HG02973 (cell line): ENCODE measurements at regions not wholly inside any gene's neighbourhood (a gene's known extent, or its start where the extent isn't known, plus 50 kb on each side); places are given as distances from the start of the nearest gene placed in this dataset.

Source experiments
- ATAC-seq: cut with Tn5 transposase; IDR thresholded peaks from one replicate; pipeline ENCODE4 v1.9.1; 2021; ENCODE audit warnings: moderate library complexity; ENCODE audit not compliant: unreplicated experiment

DNA sequence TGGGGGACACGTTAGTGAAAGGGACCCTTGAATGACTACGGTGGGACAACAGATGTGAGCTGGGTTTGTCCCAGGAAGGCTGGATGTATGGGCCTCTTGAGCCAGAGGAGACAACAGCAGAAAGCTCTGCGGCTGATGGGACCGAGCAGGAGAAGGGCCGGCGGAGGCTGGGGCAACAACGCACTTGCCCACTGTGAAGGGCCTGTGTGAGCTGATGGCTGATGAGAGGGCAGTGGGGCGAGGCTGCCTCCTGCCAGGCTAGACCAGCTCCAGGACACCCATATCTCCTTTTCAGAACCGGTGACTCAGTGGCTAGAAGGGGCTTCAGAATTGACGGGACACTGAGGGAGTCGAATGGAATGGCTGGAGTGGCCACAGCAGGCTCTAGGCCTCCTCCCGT, 250.1 kb downstream of the SEC14L1 start:
- ATAC-seq = no peak

DNA sequence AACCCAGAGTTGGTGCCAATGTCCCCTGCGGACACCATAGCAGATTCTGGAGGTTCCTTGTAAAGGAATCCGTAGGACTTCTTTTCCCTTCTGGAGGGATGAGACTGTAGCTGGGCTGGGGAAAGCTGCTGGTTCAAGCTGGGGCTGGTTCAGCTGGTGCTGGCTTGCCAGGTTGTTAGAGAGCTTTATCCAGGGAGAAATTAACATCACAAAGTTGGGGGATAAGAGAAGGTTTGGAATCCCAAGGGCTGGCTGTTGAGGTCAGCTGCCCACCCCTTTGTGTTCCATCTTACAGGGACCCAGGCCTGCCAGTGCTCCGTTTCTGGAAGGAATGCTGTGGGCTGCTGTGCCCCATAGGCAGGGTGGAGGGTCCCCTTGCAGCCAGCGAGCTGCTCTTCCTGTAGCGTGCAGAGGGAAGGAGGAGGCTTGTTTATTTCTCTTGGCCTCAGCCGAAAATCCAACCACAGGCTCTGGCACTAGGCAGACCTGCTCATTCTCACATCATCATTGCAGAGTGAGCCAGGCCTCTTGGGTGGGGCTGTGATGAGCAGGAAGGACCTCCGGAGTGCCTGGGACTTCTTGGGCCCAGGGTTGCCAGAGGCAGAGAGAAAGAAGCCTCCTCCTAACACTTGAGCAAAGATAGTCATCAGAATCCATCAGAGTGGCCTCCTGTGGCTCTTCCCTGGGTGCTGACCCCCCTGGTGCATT, 251.1 kb downstream of the SEC14L1 start:
- no peak for ATAC-seq

DNA sequence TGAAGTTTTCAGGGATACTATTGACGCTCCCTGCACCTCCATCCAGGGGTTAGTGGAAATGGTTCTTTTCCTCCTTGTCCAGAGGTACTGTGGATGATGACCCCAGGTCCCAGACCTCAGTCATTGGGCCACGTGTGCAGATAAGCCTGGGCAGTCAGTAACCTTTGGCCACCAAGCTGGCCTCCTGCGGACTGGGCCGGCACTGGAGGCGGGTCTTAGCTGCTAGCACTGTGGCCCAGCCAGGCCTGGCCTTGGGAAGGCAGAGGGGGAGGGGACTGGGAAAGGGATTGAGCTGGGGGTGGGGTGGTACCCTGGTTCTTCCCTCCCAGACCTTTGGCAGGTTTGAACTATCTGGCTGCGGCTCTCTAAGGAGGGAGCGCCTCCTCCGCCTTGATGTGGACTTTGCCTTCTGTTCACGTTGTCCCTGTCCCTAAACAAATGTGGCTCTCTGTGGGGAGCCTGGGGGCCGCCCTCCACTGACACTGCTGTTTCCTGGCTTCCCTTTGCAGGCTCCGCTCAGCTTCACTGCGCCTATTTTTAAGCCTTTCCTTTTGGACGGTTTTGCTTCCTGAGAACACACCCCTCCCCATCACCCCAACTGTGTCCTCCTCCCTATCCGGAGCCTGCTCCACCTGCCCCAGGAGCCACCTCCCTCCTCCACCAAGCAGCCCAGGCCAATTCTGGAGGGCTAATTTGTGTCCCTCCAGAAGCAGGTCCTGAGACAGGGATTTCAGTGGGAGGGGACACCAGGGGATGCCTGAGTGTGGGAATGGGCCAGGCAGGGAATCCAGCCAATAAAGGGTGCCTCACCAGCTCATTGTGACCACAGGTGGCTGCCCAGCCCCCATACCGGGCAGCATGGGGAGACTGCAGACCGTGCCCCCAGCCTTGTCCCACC, 251.9 kb downstream of the SEC14L1 start:
- no peak for ATAC-seq

DNA sequence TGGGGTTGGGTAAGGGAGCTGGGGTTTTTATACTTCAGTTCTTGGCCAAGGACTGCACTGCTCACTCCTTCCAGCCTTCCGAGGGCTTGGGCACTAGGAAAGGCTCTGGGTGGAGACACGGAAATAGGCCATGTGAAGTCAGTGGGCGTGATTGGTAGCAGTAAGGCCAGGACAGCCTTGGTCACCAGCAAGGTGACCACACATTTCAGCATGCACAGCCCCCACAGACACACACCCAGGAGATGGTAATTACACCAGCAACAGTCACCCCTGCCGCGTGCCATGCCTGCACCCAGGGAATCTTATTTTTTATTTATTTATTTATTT, 252.5 kb downstream of the SEC14L1 start:
- no peak for ATAC-seq

DNA sequence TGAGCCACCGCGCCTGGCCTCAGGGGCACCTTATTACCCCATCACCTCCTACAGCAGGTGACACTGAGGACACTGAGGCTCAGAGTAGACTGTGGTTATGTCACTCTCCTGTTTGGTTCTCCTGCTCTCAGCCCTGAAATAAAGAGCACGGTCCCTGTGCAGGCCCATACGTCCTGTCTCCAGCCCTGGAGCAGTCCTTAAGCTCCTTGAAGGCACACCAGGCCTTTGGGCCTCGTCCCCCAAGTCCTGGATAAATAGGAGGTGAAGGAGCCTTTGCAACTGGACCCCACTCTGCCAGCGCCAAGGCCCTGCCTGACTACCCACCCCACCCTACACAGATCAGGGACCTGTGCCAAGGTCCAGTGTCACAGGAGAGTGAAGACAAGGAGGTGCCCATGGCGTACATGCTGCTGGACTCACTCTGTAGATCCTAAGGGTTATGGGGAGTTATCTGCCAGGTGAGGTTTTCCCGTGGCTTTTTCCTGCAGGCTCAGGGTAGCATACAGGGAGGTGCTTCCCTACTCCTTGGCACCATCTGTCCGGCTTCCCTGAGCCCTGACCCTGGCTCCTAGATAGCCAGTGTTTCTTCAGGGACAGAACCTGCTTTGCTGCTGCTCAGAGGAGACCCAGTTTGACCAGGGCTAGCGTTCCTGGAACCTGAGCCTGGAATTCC, 253.2 kb downstream of the SEC14L1 start:
- no peak for ATAC-seq

DNA sequence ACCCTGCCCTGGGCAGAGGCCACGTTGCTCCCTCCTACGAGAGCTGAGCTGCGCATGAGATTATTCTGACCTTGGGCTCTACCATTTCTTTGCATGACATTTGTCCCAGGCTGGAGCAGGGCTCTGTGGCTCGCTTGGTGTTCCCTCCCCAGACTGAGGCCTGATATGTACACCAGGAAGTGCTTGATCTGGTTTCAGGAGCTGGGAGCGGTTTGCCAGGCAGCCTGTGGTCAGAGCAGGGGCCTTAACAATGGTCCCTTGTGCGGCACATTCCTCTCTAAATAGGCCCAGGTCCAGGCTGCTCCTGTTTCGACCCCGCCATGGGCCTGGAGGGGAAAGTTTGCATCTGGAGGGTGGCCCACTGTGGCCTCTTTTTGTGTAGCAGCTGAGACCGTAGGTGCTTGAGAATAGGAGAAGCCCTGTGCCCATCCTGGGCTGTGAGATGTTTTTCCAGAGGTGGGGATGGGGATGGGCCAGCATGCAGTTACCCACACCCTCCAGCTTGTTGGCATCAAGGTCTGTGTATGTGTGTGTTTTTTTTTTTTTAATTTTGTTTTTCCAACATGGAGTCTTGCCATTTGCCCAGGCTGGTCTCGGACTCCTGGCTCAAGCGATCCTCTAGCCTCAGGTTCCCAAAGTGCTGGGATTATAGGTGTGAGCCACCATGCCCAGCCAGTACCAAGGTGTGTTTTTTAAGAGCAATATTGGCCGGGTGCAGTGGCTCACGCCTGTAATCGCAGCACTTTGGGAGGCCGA, 253.9 kb downstream of the SEC14L1 start:
- no peak for ATAC-seq

DNA sequence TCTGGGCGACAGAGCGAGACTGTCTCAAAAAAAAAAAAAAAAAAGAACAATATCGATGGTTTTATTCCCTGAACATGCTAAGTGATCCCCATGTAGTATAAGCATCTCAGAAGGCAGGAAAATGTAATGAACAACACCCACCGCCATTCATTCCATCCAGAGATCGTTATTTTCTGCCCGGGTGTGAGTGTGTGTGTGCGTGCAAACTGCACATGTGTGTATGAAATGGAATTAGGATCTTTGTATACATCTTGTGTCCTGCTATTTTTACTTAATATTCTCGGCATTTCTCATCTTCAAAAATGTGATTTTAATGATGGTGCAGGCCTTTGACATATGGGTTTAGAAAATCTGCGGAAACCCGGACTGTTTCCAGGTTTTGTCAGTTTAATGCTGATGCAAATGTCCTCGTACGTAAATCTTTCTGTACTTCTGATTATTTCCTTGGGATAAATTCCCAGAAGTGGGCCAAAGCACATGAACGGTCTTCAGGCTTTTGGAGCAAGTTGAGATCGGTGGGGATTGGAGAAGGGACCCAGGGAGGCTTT, 254.8 kb downstream of the SEC14L1 start:
- ATAC-seq = no peak

DNA sequence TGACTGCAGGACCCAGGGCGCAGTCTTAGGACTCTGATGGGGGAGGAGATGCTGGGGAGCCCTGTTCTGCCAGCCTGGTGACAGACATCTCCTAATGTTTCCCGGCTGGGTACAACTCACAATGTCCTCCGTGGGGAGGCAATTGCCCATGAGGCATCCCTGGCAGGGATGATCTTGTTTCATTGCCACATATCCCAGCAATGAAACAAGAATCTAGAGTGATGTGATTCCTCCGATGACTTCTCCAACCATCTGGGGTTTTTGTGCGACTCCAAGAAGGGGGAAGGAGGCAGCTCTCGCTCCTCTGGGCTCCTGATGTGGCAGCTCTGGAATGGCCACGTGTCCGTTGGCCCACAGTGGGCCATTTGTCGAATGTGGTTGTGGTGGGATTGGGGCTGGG, 255.8 kb downstream of the SEC14L1 start:
- ATAC-seq = no peak

DNA sequence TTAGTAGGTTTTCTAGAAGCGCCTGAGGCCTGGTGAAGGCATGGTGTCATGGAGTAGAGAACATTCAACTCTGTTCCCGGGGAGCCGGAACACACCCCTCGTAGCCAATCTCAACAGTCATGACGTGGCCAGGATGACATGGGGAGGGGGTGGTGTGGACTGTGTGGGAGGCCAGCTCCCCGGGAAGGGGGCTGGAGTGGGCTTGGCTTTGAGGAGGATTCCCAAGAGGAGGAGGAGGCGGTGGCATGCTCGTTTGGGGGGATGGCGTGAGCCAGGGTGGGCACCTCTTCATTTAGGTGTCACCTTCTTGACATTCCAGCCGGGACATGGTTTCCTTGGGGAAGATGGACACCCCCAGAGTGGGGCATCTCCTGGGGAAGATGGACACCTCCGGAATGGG, 257.5 kb downstream of the SEC14L1 start:
- no peak for ATAC-seq

DNA sequence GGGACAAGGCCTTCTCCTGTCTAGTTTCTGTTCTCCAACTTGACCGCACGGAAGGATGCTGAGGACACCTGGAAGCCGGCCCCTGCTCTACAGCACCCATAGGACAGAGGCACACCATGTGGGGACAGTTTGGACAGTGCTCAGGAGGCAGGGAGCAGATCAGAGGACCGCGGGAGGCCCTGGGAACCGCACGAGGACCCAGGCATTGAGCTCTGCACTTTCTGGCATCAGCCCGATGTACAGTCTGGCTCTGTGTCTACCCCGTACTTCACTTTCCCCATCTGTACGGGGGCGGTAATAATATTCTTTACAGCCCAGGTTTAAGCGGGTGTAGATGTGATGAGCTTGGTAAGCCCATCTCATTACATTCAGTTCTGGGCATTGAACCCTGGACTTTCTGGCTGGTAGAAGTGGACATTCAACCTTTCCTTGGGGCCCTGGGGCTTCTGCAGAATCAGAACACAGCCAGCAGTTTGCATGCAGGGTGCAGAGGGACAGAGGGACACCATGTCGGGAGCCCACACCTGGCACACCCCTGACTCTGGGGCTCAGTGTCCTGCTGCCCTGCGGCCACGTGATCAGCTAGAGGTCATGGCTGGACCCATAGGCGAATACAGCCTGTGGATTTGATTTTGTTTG, 258.7 kb downstream of the SEC14L1 start:
- no peak for ATAC-seq

DNA sequence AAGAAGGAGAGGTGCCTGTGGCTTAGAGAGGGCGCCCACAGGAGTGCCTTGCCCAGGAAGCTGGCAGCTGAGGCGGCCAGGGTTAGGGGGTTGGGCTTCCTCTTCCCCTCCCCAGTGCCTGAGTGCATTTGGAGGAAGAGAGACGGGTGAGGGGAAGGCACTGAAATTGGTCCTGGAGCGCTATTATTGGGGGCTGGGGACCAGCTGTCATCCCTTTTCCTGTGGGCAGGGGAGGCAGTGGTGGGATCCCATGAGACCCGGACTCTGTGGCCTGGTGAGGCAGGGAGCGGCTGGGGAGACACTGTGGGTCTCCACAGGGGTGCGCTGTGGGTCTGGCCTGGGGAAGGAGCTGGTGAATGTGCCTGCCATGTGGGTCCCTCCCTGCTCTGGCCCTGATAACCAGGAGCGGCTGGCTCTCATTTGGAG, 259.7 kb downstream of the SEC14L1 start:
- no peak for ATAC-seq

DNA sequence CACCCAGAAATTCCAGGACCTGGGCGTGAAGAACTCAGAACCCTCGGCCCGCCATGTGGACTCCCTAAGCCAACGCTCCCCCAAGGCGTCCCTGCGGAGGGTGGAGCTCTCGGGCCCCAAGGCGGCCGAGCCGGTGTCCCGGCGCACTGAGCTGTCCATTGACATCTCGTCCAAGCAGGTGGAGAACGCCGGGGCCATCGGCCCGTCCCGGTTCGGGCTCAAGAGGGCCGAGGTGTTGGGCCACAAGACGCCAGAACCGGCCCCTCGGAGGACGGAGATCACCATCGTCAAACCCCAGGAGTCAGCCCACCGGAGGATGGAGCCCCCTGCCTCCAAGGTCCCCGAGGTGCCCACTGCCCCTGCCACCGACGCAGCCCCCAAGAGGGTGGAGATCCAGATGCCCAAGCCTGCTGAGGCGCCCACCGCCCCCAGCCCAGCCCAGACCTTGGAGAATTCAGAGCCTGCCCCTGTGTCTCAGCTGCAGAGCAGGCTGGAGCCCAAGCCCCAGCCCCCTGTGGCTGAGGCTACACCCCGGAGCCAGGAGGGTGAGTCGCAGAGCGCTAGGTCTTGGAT, 261.5 kb downstream of the SEC14L1 start:
- no peak for ATAC-seq

DNA sequence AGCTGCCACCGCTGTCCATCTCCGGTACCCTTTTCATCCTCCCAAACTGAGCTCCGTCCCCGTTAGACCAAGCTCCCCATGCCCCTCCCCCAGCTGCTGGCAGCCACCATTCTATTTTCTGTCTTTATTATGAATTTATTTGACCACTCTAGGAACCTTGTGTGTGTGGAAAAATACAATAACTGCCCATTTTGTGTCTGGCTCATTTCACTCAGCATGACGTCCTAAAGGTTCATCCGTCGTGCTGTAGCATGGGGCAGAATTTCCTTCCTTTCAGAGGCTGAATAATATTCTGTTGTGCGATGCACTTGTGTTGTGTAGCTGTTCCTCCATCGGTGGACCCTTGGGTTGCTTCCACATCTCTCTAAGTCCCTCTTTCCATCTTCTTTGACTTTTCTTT, 263.1 kb downstream of the SEC14L1 start:
- no peak for ATAC-seq

DNA sequence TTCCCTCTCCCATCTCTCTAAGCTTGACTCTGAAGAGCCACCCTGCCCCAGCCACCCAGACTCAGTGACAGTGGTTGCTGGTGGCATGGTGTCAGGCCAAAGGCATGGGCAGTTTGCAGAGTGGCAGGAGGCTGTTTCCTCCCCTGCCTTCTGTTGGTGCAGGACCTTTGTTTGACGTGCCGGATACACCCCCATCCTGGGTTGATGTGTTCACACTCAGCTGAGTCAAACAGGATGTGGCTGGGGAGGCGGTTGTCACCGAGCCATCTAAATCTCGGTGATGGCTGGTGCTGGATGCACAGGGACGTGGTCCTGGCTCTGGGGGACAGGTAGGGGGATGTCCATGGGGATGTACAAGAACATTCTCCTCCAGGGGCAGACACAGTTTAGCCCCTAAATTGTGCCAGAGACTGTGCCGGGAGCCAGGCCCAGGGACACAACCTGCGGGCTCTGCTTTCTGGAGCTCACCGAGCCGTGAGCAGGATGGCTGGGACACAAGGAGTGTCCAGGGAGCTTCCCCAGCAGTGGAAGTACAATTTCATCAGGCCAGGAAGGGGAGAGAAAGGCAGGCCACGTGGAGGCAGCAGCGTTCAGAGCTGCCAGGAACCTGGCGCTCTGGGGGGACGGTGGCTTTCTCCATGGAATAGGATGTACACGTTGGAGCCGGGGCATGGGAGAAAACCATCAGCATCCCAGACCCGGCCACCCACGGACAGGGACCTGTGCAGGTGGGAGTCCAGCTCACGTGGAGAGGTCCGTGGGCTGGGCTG, 264.2 kb downstream of the SEC14L1 start:
- ATAC-seq = no peak

DNA sequence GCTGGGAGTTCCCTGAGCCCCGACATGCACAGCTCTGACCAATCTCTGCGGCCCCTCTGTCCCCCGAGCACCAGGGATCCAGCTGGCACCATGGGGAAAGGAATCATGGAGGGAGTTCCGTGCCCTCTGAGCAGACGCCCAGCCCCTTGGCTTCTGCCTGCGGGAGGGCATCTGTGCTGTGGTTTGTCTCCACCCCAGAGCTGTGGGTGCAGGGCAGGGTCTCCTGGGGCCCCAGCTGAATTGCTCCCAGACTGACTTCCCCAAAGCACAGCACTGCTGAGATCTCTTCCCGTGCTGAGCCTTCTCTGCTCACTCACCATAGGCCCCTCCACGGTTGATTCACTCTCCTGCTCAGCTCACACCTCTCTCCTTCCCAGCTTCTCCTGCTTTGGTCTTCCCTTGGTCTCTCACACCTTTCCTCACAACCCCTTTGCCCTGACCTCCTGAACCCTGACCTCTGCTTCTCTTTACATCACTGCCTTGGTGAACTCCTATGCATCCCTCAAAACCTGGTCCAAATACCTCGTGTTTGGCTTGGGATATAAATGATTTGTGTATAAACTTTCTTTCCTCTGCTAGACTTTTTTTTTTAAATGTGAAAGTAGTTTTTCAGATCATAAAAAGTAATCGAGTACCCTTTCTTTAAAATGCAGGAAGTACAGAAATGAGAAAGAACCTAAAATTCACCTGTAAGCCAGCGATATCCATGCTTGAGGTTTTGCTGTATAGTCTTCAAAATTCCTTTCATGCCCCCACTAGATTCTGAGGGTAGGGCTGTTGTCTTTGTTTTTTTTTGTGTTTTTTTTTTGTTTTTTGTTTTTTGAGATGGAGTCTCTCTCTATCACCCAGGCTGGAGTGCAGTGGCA, 265.3 kb downstream of the SEC14L1 start:
- ATAC-seq = no peak

DNA sequence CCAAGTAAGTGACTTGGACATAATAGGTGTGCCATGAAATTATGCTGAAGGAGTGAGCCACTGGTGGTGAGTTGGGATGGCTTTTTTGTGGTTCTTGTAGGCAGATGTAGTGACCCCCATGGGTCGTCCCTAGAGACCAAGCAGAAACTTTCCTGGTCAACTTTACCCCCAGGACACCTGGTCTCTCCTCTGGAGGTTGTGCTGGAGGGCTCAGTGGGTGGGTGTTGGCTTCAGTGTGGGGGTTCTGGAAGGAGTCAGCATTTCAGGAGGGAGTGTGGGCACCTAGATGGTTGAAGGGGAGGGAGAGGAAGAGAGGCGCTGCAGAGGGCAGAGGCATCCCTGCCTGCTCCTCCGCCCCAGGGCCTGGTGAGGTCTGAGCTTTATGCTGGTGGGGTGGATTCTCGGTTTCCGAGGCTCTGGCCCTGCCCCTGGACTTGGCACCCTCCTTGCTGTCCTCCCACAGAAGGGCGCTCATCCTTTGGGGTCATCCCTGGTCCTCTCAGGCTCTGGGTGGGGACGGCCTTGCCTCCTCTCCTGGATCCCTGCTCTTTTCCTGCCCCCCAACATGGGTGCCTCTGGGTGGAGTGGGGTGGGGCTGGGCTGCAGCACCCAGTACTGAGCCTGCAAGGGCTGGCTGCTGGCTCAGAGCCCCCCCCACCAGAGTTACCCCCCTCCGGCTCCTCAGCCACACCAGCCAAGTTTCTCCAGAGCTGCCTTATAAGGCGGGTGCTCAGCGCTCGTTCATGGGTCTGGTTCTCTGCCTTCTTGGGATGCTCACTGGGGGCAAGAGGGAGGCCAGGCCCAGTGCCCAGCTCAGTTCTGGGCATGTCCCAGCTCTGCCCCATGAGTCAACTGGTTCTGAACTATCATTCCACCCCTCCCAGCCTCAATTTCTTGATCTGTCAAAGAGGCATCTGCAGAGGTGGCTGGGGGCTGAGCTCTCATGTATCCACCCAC, 266.8 kb downstream of the SEC14L1 start:
- no peak for ATAC-seq

DNA sequence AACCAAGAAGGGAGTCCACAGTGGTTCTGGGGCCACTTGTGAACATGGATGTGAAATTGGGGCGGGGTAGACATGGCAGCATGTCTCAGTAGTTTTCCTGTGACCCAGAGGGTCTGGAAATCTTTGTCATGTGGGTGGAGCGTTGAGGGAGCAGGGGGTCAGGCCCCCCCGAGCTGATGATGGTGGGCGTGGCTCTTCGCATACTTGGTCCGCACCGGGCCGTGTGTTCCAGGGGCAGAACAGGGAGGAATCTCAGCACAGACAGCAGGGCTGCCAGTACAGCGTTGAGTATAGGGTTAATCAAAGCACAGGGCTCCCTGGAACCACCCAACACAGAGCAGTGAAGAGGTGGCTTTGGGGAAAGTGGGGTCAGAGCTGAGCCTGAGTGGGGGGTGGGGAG, 267.5 kb downstream of the SEC14L1 start:
- ATAC-seq = no peak
